Dermis blood vessel endothelial cell (primary cell): ENCODE measurements at regions not wholly inside any gene's neighbourhood (a gene's known extent, or its start where the extent isn't known, plus 50 kb on each side); places are given as distances from the start of the nearest gene placed in this dataset.

ENCODE experiments used
- DNase-seq: peaks from one replicate; pipeline ENCODE4 v3.0.0; 2010

DNA sequence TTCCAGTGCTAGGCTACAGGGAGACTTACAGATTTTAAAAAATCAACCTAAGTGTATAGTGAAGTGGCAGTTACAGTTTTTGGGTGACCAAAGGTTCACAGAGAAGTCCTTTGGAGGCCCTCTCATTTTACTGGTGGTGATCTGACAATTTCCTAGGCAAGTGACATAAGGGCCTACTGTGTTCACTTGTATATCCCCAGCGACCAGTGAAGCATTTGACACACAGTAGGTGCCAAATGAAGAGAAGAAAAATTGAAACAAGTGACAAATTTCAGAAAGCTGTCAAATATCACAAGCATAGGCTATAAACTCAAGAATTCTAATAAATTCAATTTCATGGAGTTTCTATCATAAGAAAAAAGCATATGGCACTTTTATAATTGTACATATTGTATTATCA lies 89.5 kb downstream of the RPL22L1 start:
- no peak for DNase-seq

DNA sequence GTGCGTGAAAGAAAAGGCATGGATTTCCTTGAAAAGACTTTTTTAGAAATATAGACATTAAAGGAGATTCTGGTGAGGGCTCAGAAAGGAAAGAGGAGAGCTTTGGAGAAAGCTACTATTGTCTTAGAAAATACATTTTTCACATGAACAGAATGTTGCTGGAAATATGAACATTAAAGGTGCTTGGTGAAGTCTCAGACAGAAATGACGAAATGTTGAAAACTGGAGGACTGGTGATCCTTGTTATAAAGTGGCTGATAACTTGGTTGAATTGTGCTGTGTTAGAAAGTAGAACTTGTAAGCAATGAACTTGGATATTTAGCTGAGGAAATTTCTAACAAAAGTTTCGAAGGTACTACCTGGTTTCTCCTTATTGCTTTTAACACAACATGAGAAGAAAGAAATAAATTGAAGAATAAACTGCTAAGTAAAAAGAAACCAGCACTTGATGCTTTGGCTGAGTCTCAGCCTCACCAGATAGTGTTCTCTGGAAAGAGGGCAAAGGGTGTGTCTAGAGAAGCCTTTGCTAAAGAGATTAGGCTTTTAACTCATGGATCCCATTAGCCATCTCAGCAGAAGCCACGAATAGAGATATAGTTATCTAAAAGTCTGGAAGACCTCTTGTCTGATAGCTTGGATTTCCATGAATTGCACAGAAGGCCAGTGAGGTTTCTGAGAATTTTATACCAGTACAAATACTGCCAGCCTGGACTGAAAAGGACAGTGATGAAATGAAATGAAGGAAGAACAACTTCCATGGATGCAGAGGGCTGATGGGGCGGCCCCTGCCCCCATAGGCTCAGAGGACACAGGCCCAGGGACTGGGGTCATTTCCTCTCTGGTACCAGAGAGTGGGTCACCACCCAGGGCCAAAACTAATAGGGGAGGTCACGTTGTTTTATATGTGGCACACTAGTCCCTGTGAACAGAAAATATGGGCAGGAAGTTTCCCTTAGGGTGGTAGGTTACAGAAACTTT lies 91.5 kb downstream of the RPL22L1 start:
- DNase-seq, result no peak

DNA sequence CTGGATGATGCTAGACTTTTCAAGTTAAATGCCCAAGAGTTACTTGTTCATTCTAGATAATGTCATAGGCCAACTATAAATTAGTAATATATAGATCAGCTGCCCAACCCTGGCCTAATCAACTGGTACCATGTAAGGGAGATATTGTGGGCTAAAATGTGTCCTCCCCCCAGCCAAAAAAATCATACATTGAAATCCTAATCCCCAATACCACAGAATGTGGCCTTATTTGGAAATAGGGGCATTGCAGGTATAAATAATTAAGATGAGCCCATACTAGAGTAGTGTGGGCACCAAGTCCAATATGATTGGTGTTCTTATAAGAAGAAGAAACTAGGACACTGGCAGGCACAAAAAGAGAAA lies 92.5 kb downstream of the RPL22L1 start:
- DNase-seq, result no peak

DNA sequence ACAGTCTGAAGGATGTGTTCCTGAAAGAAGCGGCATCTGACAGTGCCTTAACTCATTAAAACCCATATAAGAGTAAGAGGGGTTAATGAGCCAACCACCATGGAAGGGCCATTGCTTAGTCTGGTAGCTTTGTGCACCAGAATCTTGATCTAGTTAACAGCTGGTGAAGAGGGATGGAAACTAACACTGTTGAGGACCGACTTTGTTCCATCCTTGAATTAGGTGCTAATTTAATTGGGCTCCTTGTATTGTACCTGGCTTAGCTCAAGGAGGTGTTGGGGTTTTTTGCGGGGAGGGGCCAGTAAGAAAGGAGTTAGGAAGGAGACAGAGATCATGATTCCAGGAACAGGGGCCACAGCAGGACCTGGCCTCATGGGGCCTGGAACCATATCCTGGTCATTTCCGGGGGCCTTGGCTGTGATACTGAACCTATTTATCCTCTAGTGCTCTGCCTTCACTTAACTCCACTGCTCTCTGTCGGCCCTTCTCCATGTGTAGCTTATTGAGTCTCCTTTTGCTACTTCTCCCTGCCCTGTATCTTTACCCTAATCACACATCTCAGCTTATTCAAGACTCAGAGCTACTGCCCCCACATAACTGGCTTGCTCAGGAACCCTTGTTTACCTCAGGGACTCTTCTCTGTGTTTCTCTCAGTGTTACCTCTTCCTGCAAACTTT lies 93.0 kb downstream of the RPL22L1 start:
- no peak for DNase-seq

DNA sequence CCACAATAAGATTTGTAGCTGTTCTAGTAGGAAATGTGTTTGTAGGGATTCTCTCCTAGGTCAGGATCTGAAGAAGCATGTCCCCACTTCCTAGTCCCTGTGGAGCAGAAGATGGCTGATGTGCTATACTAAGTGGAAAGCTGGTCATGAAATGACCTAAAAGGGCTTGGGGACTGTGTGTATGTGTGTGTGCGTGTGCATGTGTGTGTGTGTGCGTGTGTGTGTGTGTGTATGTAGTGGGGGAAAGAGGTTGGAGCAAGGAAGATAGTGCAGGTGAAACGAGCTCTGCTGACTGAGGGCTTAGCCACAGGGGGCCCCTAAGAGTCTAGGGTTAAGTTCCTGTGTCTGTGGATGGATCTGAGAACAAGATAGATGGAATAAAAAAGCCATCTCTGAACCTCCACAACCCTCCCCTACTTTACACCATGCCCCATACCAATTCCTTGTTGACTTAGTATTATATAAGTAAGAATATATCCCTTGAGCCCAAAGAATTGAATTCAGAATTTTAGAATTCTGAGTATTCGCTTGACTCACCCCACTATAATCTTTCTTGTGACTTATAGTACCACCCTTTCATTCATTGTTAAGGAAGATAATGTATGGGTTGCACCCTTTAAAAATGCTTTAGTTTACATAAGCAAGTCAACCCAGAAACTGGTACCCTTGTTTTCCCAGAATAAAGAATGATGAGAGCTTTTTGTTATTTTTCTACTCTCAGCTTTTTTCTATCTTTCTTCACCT lies 96.1 kb downstream of the RPL22L1 start:
- DNase-seq, result no peak

DNA sequence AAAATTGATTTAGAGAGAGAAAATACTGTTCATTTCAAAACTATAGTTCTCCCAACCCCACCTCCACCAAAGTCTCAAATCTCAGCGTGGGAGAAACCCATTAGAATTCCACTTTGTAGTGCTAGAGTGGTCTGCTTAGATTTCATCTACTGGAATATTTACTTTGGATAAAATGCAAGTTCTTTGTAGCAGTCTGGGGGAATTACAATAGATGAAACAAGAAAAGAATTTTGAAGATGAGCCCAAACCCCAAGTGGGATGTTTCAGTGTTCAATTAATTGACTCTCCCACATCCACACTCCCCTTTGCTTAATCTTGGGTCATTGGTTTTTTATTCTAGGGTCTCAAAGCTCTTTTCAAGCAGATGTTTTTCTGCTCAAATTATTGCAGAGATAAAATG lies 97.8 kb downstream of the RPL22L1 start:
- DNase-seq, result no peak

DNA sequence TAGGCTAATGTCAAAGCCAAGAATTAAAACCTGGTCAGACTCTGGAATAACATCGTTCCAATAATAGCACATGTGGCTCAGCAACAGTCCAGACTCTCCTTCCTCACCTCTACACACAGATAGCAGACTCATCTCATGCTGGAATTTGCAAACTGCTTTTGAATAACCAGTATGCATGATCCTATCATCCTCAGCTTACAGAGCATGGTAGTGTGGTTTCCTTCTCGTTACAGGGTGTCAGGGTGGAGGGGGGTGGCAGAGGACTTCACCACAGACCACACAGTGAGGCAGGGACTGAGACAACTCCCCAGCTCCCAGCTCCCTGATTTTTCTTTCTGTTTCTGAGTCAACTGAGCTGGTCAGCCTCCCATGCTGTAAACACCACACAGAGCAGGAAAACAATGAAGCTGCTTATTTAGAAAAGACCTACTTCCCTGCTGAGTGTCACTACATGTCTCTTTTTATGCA lies 101.6 kb downstream of the RPL22L1 start:
- no peak for DNase-seq

DNA sequence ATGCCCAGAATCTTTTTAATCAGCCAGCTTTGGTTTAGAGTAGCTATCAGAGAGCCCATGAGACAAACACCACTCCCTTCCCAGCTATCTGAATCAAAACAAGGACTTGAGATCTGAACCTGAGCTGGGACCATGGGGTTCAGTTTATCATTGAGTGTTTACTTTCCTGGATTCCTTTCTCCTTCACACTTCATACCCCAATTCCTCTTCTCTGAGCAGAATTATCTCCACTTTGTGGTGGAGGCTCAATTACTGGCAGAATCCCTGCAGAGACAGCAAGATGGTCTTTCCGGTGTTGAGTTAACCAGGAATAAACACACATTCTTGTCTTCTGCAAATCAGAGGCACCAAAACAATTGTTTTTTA lies 102.4 kb downstream of the RPL22L1 start:
- DNase-seq, result no peak

DNA sequence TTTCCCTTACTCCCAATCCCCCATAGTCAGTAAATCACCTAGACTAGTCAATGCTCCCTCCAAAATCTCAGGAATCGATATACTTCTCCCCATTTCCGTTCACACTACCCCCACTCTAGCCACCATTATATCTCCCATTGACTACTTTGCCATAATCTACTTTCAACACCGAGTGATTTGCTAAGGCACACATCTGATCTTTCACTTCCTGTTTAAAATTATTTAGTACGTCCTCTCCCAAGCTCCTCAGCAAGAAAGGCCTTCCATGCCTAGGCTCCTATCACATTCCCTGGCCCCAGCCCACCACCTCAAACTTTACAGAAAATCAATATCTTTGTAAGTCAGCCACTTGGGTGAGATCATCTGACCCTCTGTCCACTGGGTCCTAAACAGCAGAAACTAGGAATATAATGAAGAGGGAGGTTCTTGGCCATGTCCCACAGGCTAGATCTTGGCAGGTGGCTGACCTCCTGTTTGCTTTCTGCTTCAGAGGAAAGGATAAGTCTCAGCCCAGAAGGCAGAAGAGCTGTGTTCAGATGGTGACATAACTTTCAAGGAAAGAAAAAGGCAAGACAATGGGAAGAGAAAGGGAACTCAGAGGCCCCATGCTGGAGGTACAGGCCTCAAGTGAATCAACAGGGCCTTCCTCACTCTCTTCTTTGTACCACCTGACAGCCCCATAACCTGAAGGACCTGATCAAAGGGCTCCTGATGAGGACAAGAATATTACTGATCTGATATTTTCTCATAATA lies 103.0 kb downstream of the RPL22L1 start:
- no peak for DNase-seq

DNA sequence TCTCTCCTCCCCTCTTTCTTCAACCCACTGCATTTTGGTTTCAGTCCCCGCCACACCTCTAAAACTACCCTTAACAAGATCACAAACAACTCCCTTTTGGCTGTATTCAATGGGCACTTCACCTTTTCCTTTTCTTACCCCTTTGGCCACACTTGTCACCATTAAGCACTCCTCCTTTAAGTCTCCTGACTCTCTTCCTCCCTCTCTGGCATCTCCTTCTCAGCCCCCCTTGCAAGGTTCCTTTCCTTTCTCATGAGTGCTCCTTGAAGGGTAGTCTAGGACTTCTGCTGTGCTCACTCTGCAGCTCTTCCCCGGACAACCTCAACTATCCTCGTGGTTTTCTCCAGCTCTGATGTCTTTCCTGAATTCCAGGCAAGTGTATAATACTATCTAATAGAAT lies 103.7 kb downstream of the RPL22L1 start:
- no peak for DNase-seq

DNA sequence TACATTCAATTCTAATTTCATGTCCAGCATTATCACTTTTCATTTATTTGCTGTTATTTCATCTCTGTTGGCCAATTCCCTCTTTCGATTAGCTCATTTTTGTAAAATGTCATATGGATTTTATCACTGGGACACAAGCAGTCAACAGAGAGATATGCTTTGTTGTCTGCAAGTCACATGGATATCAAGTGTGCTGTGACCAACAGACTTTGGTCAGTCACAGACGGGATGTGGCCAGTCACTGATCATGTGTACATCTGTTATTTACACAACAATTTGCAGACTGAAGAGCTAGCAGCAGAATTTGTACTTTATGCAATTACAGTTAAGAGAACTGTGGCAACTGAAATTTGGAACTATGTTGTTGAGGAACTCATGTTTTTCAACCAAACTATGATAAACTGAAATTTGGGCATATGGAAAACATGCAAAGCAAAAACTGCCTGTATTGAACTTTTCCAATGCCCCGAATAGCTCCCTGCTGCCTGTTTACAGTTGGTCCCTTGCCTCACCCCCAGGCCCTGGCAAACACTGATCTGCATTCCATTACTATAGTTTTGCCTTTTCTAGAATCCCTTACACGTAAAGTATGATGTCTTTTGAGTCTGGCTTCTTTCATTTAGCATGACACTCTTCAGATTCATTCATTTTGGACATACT lies 104.4 kb downstream of the RPL22L1 start:
- no peak for DNase-seq

DNA sequence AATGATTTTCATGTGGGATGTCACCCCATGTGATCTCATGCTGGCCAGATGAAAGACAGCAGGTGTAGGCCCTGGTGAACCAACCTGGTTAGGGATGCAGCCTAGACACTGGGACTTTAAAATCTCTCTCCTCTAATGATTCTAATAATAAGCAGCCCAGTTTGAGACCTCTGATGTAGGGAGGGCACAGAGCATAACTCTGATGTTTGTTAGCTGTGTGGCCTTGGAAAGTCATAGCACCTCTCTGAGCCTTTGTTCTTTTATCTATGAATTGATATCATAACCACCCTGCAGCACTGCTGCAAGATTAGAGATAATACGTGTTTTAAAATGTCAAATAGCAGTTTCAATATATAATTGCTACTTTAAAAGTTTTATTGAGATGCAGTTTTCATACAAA lies 106.0 kb downstream of the RPL22L1 start:
- DNase-seq, result no peak

DNA sequence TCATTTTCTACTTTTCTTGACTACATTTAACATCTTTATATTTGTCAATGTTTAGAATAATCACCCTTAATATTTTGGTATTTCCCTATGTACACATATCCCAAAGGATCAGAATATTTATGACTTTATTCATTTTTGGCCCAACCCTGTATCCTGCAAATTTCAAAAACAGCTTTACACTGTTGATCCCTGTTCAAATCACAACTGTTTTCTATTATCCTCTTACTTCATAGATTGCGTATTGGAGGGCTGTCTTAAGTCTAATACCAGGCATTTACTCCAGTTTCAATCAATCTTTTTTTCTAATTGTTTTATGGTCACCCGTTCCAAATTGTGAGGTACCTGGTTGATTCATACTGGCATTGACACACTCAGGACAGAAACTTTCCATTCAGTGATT lies 107.9 kb downstream of the RPL22L1 start:
- DNase-seq, result no peak

DNA sequence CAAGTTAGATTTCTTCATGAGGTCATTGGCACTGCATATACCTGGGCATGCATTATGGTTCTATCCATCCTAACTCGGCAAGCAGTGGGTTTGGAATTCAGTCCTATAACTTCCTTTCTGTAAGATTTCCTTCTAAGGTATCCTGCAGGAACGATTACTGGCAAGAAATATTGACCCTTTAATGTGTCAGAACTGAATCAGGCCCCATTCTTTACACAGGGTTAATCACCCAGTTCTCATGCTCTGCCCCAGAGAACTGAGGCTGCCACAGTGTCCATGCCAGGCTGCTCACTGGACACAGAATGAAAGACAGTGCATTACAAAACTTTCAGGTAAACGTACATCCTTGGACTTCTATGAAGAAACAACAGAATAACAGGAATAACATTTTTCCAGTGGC lies 108.9 kb downstream of the RPL22L1 start:
- DNase-seq, result no peak

DNA sequence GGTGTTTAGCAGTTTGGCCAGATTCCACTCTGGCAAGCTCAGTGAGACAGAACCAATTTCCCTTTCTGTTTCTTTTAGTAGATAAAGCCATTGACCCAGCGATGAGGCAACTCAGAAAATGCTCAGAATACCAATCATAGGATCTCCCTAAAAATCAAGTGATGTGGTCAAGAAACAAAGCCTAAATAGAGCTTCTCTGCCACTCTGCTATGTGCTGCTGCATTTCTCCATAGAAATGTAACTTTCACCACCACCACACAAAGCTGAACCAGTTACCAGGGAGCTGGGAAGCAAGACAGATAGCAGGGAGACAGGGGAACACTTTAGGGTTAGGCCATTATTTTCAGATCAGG lies 109.8 kb downstream of the RPL22L1 start:
- peak; percentile 27 for DNase-seq

DNA sequence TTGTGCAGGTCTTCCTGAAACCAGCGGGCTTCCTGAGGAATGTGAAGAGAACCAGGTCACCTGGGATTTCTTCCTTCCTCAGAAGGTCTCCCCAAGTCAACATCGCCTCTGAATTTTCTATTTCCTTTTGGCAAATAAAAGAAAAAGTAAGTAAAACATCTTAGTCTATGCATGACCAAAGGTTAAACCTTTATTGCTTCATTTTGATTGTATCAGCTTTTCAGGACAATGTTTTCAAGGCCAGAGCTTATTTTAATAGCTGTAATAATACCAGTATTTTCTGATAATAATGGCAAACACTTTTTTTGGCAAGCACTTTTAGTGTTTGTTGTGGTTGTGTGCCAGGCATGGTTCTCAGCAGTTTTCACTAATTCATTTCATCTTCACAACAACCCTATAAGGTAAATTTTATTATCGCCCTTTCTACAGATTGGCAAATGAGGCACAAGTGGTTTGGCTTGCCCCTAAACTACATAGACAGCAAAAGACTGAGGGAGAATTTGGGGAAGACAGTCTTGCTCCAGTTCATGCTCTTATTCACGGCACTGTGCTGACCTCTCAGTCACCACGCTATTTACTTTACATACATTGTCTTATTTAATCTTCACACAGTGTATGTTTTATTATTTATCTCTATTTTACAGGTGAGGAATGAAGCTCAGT lies 110.4 kb downstream of the RPL22L1 start:
- DNase-seq, result peak; percentile 81

DNA sequence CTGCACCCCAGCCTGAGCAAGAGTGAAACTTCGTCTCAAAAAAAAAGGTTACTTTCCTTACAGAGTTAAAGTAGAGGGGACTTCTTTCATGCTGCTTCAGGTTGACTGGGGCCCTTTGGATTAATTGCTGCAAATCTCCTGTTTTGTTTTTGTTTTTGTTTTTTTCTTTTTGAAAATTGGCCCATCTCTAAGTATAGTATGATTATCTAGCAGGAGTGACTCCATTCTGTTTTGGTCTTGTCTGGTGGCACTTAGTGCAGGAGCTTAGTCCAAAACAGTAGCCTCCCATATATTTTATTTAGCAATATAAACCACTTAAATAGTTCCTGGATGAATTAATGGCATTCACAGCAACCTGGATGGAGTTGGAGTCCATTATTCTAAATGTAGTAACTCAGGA lies 113.0 kb downstream of the RPL22L1 start:
- no peak for DNase-seq

DNA sequence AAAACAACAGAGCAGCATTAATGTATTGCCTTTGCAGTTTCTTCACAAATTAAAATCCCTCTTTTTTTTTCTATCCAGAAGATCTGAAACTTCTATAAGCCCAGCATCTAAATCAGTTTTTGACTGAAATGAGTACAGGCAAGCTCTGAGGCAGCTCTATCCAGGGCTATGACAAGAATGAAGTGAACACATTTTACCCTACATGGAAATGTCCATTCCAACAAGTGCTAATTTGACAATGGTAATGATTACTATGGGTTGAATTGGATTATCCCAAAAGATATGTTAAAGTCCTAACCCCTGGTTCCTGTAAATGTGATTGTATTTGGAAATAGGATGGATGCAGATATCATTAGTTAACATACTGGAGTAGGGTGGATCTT lies 115.7 kb downstream of the RPL22L1 start:
- no peak for DNase-seq

DNA sequence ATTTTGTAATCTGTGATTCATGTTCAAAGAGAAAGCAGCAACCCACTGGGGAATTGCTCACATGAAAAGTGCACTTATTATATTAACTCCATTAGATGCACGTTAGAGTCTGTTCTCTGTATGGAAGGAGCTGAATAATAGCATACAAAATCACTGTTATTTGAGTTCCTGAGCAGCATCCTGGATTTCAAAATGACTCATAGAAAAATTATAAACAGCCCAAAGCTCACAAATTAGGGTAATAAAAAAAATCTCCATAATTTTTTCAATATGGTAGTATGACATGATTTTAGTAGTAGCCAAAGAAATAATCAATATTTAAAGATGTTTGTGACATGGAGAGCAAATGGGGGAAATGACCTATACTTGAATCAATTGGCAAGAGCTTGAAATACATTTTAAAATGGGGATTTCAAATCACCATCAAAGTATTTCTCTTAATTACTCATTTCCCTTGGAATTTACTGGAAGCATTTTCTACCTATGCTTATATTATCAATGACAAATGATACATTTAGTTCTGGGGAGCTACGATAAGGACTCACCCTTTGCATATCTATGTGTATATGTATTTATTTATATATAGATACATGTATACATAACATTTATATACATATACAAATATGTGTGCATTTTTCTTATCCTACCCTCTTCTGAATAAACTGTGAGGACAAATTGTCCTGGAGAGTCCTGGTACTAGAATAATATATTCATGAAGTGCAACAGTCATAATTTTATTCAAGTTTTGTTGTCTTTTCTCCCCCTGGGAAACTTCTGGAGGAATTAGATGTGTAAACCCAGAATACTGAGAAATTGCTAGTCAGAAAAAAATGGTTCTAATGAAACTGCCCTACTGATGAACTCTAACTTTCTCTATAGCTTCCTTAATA lies 116.3 kb downstream of the RPL22L1 start:
- DNase-seq, result peak; percentile 62

DNA sequence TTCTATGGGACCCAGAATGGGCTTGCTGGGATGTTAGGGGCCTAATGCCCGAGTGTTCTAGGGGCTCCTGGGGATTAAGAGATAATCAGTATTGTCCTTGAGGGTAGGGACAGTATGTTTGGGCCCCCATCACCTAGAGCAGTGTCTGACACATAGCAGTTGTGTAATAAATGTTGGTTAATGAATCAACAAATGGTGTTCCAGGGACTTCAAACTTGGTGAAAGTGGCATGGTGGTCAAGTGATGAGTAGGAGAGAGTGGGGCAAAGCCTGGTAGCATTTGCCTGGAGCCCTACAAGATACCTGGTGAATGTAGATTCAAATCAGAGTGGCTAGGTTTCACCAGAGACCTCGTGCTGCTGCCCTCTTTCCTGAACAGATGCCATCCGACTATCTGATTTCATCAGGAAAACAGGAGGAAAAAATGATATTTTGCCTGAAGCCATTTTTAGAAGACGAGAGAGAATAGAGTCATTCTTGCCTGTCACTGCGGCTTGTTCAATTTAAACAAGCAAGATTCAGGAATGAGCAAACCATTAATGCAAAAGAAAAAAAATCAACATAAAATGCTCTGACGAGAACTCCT lies 117.3 kb downstream of the RPL22L1 start:
- no peak for DNase-seq
